Heart right ventricle (tissue), 16 donors: ENCODE measurements at regions not wholly inside any gene's neighbourhood (a gene's known extent, or its start where the extent isn't known, plus 50 kb on each side); places are given as distances from the start of the nearest gene placed in this dataset.

Experiments used
- ATAC-seq, 8 donors: fragments of 200-7000 bp; cut with Tn5 transposase; one replicate each; pipeline ENCODE4 v1.9.1; 2020; ENCODE audit warnings: mild to moderate bottlenecking in 8 of 8, moderate library complexity in 8 of 8, moderate number of reproducible peaks in 1 of 8
- DNase-seq, 2 donors: peaks; one replicate each; pipeline ENCODE4 v3.0.0-alpha.2; 2020
- H3K27ac ChIP-seq, 10 donors: fragments of 200-600 bp; sonication (generic) in 2 of 10; one replicate each; pipeline versions ENCODE4 v1.5.0 to v1.8.0; 2020 to 2022; ENCODE audit warnings: mild to moderate bottlenecking in 3 of 10
- H3K27me3 ChIP-seq, 7 donors: fragments of 200-600 bp; one replicate each; pipeline ENCODE4 v1.8.0; 2021 to 2022; ENCODE audit warnings: mild to moderate bottlenecking in 2 of 7
- H3K36me3 ChIP-seq, 9 donors: fragments of 200-600 bp; sonication (generic) in 1 of 9; one replicate each; pipeline versions ENCODE4 v1.5.0 to v1.8.0; 2020 to 2022; ENCODE audit warnings: mild to moderate bottlenecking in 2 of 9
- H3K4me1 ChIP-seq, 9 donors: fragments of 200-600 bp; sonication (generic) in 1 of 9; one replicate each; pipeline versions ENCODE4 v1.5.0 to v1.8.0; 2020 to 2022; ENCODE audit warnings: mild to moderate bottlenecking in 4 of 9
- H3K4me3 ChIP-seq, 10 donors: fragments of 200-600 bp; sonication (generic) in 2 of 10; one replicate each; pipeline versions ENCODE4 v1.5.0 to v1.8.0; 2020 to 2022; ENCODE audit warnings: mild to moderate bottlenecking in 7 of 10, moderate library complexity in 2 of 10
- H3K9me3 ChIP-seq, 11 donors: fragments of 200-600 bp in 10 of 11; sonication (generic) in 2 of 11; one replicate each; pipeline versions ENCODE4 v1.5.0 to v1.8.0; 2013 to 2022; ENCODE audit warnings: mild to moderate bottlenecking in 2 of 11, control low read depth in 1 of 11, moderate library complexity in 1 of 11
- CTCF ChIP-seq, 9 donors: fragments of 200-600 bp; sonication (generic) in 2 of 9; IDR thresholded peaks; one replicate each; pipeline versions ENCODE4 v1.5.0 to v1.8.0; 2021 to 2022; ENCODE audit warnings: antibody characterized with exemption in 9 of 9, mild to moderate bottlenecking in 5 of 9, moderate library complexity in 1 of 9
- WGBS, 2 donors: extraction: QIAGEN DNeasy Blood & Tissue Kit; methylation state at CpG; one replicate each; pipeline ENCODE4 v1.1.7; 2013; ENCODE audit warnings: inconsistent platforms in 1 of 2; 5-methylcytosine and 5-hydroxymethylcytosine counted together
- intact Hi-C, 10 donors: fragments of 100-400 bp; cut with DNase I; formaldehyde crosslinking; loops; one replicate each; pipeline versions ENCODE4 v1.11.1 to v1.14.2; 2022
- donor health status: Arrhythmogenic right ventricular cardiomyopathy.
- donor health status: ischemic (EF 13 %, LVEDD 7.1; RV severe dilation, severe dysfunction).
- donor health status: healthy with polysubstance abuse.
- donor health status: DM: no; HTN: yes; CAD: no.
- donor health status: DM: no; HTN: no; CAD: no.
- donor health status: ischemic (EF 25% LVEDD 6.9; RV normal size, moderate dysfunction).
- donor health status: ischemic (EF 25% LVEDD 5.7; RV mildly dilated, moderate dysfunction).
- donor health status: healthy.
- donor health status: DM: yes; HTN: yes; CAD: no.
- donor health status: Ischemic cardiomyopathy.
- donor health status: ischemic (EF 35%, LVEDD 5.7; RV mildly dilated, moderate dysfunction).
- donor health status: nonischemic (EF 11% LVEDD 7.7; RV severe dilation, severe dysfunction).
- donor health status: DM: yes; HTN: yes; CAD: no.
- donor health status: PGD.
- donor health status: ischemic (EF 29% LVEDD 5.4; RV normal size, mild dysfunction).
- donor health status: nonischemic (EF 23%, LVEDD 6.1; RV moderate dilation, normal function).

GRCh38 chr2:18346874-18347273 is 213.6 kb downstream of the RDH14 start:
- TF ChIP-seq CTCF (IDR thresholded peaks at IDR 0.05): no peak
- ATAC-seq (no peak), DNase-seq (no peak)
- peaks cover 0 to 5% (median 0%) of the 10 kb centered on the region in 9 donors for H3K4me1 ChIP-seq
- intact Hi-C loops: no loop called here
- no peak overlapping the region for H3K4me3 ChIP-seq
- 88 to 92% methylated on average over 3 of the region's 3 CpGs for WGBS, 2 donors
- no peaks in the 10 kb centered on the region for H3K9me3 ChIP-seq
- no peak overlapping the region for H3K27ac ChIP-seq
- no peaks in the 10 kb centered on the region for H3K36me3 ChIP-seq
- H3K27me3 ChIP-seq: no peaks in the 10 kb centered on the region

- DNase-seq (peak in 1 of 2 donors; percentile 10), ATAC-seq (peak; percentile 61 to 95 (median 91))
- Histone ChIP-seq H3K36me3 (no peaks in the 10 kb centered on the region), H3K4me1 (peaks cover 0 to 5% (median 0%) of the 10 kb centered on the region in 9 donors), H3K9me3 (peaks cover 0 to 5% (median 0%) of the 10 kb centered on the region in 11 donors), H3K27ac (peak overlapping the region in 5 of 10 donors; percentile 22 to 51 (median 38)), H3K27me3 (no peaks in the 10 kb centered on the region), H3K4me3 (no peak overlapping the region)
- no peak for TF ChIP-seq CTCF (IDR thresholded peaks at IDR 0.05)
- intact Hi-C loops: no loop called here
- WGBS, 2 donors: 56 to 57% methylated on average over 3 of the region's 3 CpGs
Observed at GRCh38 chr2:18346344-18346743, 214.1 kb downstream of the RDH14 start.

- peaks cover 0 to 5% (median 0%) of the 10 kb centered on the region in 9 donors for H3K4me1 ChIP-seq
- WGBS, 2 donors: 68 to 69% methylated on average over 5 of the region's 5 CpGs
- no peaks in the 10 kb centered on the region for H3K27me3 ChIP-seq
- peak overlapping the region in 5 of 10 donors; percentile 22 to 51 (median 38) for H3K27ac ChIP-seq
- H3K36me3 ChIP-seq: no peaks in the 10 kb centered on the region
- peaks cover 0 to 9% (median 0%) of the 10 kb centered on the region in 11 donors for H3K9me3 ChIP-seq
- TF ChIP-seq CTCF (IDR thresholded peaks at IDR 0.05): no peak
- DNase-seq (peak in 1 of 2 donors; percentile 31), ATAC-seq (peak; percentile 63 to 97 (median 92))
- H3K4me3 ChIP-seq: no peak overlapping the region
- intact Hi-C loops: no loop called here
Observed at GRCh38 chr2:18345848-18346247, 214.6 kb downstream of the RDH14 start.

- H3K9me3 ChIP-seq: peaks cover 0 to 9% (median 0%) of the 10 kb centered on the region in 11 donors
- intact Hi-C loops: no loop called here
- 87 to 89% methylated on average over 6 of the region's 6 CpGs for WGBS, 2 donors
- TF ChIP-seq CTCF (IDR thresholded peaks at IDR 0.05): no peak
- DNase-seq (no peak), ATAC-seq (no peak)
- H3K36me3 ChIP-seq: no peaks in the 10 kb centered on the region
- H3K27me3 ChIP-seq: no peaks in the 10 kb centered on the region
- H3K27ac ChIP-seq: no peak overlapping the region
- H3K4me1 ChIP-seq: peaks cover 0 to 5% (median 0%) of the 10 kb centered on the region in 9 donors
- H3K4me3 ChIP-seq: no peak overlapping the region
Observed at GRCh38 chr2:18342901-18343300, 217.6 kb downstream of the RDH14 start.
